GM12865 (cell line): ENCODE measurements at regions not wholly inside any gene's neighbourhood (a gene's known extent, or its start where the extent isn't known, plus 50 kb on each side); places are given as distances from the start of the nearest gene placed in this dataset.
"Not testable (repeated sequence)": the region's sequence is repeated elsewhere in the genome, so short reads cannot be mapped to it uniquely, and the experiment has no call there.

Experiments used
- DNase-seq: peaks from one replicate; pipeline ENCODE4 v3.0.0; 2010; ENCODE audit warnings: low read depth
- H3K4me3 ChIP-seq: 2 replicates; pipeline ENCODE4 v1.5.1; 2011; ENCODE audit warnings: mild to moderate bottlenecking, low read depth, low read length, control low read depth
- TF ChIP-seq, protein P1 (sequence below): IDR thresholded peaks from 2 replicates; pipeline ENCODE4 v1.5.1; 2011; ENCODE audit warnings: low read length, control low read depth, low read depth, inconsistent platforms; ENCODE audit not compliant: insufficient read depth; ENCODE audit errors: missing control alignments

DNA sequence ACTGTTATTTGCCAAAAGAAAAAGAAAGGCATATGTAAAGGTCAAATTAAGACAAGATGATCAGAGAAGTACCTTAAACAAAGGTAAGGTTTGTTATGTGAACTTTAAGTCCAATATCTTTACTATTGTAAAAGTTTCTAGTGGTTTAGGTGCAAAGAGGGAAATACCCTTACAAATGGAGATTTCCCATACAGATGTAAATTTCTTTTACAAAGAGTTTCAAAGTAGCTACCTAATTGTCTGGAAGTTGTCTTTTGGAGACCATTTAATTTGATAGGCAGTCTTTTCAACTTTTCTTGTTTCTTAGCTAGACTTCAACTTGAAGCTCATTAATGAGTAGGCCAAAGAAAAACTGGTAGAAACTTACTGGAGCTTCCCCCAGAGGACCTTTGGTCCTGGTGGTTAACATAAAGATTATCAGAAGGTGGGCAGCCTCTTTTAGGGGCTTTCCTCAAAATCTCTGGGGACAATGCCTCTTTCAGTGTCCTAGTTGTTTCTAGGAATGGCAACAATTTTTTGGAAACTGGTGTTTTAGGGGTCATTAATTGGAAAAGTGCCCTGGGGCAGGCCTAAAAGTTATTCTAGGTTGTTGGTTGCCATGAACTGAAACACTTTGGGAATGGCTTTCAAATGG is 297.3 kb downstream of the GUCY2F start:
- no peak overlapping the region for H3K4me3 ChIP-seq
- no peak for DNase-seq
- TF ChIP-seq, protein P1, sequence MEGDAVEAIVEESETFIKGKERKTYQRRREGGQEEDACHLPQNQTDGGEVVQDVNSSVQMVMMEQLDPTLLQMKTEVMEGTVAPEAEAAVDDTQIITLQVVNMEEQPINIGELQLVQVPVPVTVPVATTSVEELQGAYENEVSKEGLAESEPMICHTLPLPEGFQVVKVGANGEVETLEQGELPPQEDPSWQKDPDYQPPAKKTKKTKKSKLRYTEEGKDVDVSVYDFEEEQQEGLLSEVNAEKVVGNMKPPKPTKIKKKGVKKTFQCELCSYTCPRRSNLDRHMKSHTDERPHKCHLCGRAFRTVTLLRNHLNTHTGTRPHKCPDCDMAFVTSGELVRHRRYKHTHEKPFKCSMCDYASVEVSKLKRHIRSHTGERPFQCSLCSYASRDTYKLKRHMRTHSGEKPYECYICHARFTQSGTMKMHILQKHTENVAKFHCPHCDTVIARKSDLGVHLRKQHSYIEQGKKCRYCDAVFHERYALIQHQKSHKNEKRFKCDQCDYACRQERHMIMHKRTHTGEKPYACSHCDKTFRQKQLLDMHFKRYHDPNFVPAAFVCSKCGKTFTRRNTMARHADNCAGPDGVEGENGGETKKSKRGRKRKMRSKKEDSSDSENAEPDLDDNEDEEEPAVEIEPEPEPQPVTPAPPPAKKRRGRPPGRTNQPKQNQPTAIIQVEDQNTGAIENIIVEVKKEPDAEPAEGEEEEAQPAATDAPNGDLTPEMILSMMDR: no peak

DNA sequence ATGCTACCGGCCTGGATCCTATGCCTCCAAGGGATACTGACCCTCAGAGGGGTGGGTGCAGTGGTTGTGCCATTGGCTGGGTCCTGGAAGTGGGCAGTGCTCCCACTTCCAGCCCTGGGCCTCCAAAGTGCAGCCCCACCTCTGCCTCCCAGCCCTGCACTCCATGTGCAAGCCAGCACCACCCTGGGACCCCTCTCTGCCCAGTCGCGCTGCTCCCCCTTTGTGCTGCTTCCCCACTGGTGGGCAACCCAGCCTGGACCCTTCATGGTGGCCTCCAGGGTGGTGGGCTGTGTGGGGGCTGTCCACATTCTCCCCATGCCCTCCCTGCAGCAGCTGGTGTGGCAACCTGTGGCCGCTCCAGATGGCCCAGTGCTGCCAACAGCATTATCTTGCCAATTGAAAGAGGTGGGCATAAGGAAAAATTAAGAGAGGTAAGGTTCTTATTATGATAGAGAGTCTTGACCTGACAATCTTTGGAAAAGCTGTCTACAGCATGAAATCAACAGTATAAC is 309.7 kb downstream of the GUCY2F start:
- DNase-seq: no peak
- no peak overlapping the region for H3K4me3 ChIP-seq
- TF ChIP-seq, protein P1: no peak

DNA sequence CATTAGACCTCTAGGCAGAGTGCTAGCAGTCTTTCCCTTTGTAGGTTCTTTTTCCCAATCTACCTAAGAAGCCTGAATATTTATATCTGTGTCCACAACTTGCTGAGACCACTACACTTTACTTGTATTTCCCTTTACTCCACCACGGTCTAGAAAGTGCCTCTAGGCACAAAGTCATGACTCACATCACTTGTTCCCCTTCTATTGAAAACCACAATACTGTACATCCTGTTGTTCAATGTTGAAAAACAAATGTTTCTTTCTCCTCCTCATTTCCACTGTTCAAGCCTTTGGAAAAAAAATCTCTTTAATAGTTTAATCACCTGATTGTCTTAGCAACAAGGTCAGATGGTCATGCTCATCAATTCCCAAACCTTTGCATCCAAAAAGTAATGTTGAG is 326.7 kb downstream of the GUCY2F start:
- no peak overlapping the region for H3K4me3 ChIP-seq
- no peak for DNase-seq
- TF ChIP-seq, protein P1: no peak

DNA sequence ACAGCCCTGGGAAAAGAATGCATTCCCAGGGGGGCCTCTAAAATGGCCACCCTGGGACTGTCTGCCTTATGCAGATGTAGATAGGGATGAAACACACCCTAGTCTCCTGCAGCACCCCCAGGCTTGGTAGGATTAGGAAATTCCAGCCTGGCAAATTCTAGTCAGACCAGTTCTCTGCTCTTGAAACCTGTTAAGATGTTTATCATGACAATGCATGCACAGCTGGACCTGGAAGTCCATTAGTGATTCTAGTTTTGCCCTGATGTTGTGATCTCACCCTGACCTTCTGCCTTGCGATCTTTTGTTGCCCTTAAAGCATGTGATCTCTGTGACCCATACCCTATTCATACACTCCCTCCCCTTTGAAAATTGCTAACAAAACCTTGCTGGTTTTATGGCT is 337.7 kb downstream of the GUCY2F start:
- not testable (repeated sequence) for DNase-seq, H3K4me3 ChIP-seq

DNA sequence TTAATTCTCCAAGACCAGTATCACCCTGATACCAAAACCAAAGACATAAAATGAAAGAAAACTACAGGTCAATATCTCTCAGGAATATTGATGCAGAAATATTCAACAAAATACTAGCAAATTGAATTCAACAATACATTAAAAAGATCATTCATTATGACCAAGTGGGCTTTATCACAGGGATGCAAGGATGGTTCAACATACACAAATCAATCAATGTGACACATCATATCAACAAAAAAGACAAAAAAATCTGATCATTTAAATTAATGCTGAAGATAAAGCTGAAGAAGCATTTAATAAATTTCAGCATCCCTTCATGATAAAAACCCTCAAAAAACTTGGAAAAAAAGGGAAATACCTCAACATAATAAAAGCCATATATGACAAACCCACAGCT is 341.4 kb downstream of the GUCY2F start:
- TF ChIP-seq, protein P1: no peak
- DNase-seq: no peak
- H3K4me3 ChIP-seq: no peak overlapping the region

DNA sequence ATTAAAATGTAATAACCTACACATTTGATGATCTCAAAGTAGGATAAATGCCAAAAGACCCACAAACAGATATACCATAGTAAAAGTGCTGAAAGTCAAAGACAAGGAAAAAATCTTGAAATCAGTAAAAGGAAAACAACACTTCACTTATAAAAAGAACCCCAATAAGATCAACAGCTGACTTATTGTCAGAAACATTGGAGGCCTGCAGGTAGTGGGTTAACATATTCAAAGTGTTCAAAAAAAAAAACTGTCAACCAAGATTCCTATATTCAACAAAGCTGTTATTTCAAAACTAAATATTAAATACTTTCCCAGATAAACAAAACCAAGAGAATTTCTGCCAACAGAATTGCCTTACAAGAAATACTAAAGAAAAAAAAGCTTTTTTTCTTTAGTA is 347.1 kb downstream of the GUCY2F start:
- DNase-seq: no peak
- H3K4me3 ChIP-seq: no peak overlapping the region
- TF ChIP-seq, protein P1: no peak

DNA sequence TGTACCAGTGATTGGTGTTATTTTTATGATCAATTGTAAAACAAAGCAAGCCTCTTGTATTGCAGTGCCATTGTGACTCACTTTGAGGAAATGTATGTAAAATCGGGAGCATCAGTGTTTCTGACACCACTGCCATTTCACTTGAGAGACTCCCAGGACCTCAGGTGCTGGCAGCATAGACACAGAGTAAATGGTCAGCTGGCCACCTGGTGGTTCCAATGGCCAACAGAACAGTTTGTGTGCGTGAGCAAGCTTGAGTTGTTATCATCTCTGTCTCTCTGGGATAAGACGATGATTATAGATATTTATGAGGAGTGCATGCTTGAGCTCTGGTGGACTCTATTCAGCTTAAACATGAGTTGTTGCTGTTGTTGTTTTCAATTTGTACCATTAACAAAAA is 356.6 kb downstream of the GUCY2F start:
- DNase-seq: no peak
- TF ChIP-seq, protein P1: no peak
- H3K4me3 ChIP-seq: no peak overlapping the region

DNA sequence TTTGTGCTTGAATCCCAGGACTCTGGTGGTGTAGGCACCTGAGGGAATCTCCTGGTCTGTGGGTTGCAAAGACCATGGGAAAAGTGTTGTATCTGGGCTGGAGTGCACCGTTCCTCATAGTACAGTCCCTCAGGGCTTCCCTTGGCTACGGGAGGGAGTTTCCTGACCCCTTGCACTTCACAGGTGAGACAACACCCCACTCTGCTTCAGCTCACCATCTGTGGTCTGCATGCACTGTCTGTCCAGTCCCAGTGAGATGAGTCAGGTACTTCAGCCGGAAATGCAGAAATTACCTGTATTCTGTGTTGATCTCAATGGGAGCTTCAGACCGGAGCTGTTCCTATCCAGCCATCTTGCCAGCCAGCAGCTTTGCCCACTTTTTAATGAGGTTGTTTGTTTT is 353.0 kb upstream of the IRS4 start:
- TF ChIP-seq, protein P1: no peak
- no peak overlapping the region for H3K4me3 ChIP-seq
- no peak for DNase-seq
